ENCODE measurements at regions not wholly inside any gene's neighbourhood (a gene's known extent, or its start where the extent isn't known, plus 50 kb on each side); places are given as distances from the start of the nearest gene placed in this dataset.

DNA sequence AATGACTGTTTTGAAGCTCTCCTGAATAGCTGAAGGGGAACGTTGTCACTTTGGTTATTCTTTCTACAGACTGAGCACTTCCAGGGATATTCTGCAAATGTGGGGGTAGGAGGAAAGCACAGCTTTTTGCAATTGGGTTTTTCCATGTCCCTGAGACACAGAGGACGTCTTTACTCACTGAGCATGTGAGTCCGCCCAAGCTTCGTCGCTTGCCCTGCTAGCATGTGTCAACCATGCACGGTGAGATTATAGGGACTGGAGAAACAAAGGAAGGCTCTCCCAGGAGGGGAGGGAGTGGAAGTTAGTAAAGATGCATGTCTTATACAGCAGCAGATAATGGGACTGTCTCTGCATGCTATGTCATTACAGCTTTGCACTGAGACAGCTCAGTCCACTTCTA lies 111.5 kb upstream of the SFRP2 start:
- H3K9me3 ChIP-seq, result no peaks in the 10 kb centered on the region
- intact Hi-C loops (cut with DNase I), result no loop called here
- ATAC-seq (no peak), DNase-seq (no peak)
- no peaks in the 10 kb centered on the region for H3K4me1 ChIP-seq
- no peak overlapping the region for H3K27ac ChIP-seq
- H3K36me3 ChIP-seq (replicated peaks in 1 of 2; ENCODE audit: insufficient read depth in 1 of 2, low read depth in 2 of 2), result no peaks in the 10 kb centered on the region
- no peak for TF ChIP-seq POLR2A (IDR thresholded peaks at IDR 0.05)
- TF ChIP-seq, protein P1, sequence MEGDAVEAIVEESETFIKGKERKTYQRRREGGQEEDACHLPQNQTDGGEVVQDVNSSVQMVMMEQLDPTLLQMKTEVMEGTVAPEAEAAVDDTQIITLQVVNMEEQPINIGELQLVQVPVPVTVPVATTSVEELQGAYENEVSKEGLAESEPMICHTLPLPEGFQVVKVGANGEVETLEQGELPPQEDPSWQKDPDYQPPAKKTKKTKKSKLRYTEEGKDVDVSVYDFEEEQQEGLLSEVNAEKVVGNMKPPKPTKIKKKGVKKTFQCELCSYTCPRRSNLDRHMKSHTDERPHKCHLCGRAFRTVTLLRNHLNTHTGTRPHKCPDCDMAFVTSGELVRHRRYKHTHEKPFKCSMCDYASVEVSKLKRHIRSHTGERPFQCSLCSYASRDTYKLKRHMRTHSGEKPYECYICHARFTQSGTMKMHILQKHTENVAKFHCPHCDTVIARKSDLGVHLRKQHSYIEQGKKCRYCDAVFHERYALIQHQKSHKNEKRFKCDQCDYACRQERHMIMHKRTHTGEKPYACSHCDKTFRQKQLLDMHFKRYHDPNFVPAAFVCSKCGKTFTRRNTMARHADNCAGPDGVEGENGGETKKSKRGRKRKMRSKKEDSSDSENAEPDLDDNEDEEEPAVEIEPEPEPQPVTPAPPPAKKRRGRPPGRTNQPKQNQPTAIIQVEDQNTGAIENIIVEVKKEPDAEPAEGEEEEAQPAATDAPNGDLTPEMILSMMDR (IDR thresholded peaks at IDR 0.05), result no peak
- no peak overlapping the region for H3K4me3 ChIP-seq
- WGBS, 2 donors, result 55 to 60% methylated on average over 6 of the region's 6 CpGs
- no peaks in the 10 kb centered on the region for H3K27me3 ChIP-seq

GRCh38 chr4:153890761-153891160 lies 101.9 kb upstream of the SFRP2 start:
- 57 to 64% methylated on average over 4 of the region's 4 CpGs for WGBS, 2 donors
- ATAC-seq (no peak), DNase-seq (no peak)
- H3K9me3 ChIP-seq, result no peaks in the 10 kb centered on the region
- no peaks in the 10 kb centered on the region for H3K4me1 ChIP-seq
- intact Hi-C loops (cut with DNase I), result no loop called here
- no peaks in the 10 kb centered on the region for H3K36me3 ChIP-seq (replicated peaks in 1 of 2; ENCODE audit: insufficient read depth in 1 of 2, low read depth in 2 of 2)
- H3K27ac ChIP-seq, result no peak overlapping the region
- H3K27me3 ChIP-seq, result no peaks in the 10 kb centered on the region
- H3K4me3 ChIP-seq, result no peak overlapping the region
- no peak for TF ChIP-seq POLR2A (IDR thresholded peaks at IDR 0.05)
- TF ChIP-seq, protein P1 (IDR thresholded peaks at IDR 0.05), result no peak

GRCh38 chr4:153887217-153887616 lies 98.3 kb upstream of the SFRP2 start:
- H3K27me3 ChIP-seq, result no peaks in the 10 kb centered on the region
- no peak for ATAC-seq
- no peaks in the 10 kb centered on the region for H3K9me3 ChIP-seq
- H3K4me1 ChIP-seq, result no peaks in the 10 kb centered on the region
- H3K4me3 ChIP-seq, result no peak overlapping the region
- no peaks in the 10 kb centered on the region for H3K36me3 ChIP-seq (replicated peaks in 1 of 2; ENCODE audit: insufficient read depth in 1 of 2, low read depth in 2 of 2)
- intact Hi-C loops (cut with DNase I), result no loop called here
- TF ChIP-seq POLR2A (IDR thresholded peaks at IDR 0.05), result no peak
- TF ChIP-seq, protein P1 (IDR thresholded peaks at IDR 0.05), result no peak
- DNase-seq, result no peak
- H3K27ac ChIP-seq, result no peak overlapping the region

GRCh38 chr4:153884325-153884724 lies 95.4 kb upstream of the SFRP2 start:
- Histone ChIP-seq H3K4me1 (no peaks in the 10 kb centered on the region), H3K4me3 (no peak overlapping the region), H3K36me3 (replicated peaks in 1 of 2; ENCODE audit: insufficient read depth in 1 of 2, low read depth in 2 of 2) (no peaks in the 10 kb centered on the region), H3K9me3 (peaks cover 0 to 8% (median 0%) of the 10 kb centered on the region in 3 donors), H3K27ac (no peak overlapping the region), H3K27me3 (no peaks in the 10 kb centered on the region)
- intact Hi-C loops (cut with DNase I), result no loop called here
- ATAC-seq (no peak), DNase-seq (no peak)
- no peak for TF ChIP-seq POLR2A (IDR thresholded peaks at IDR 0.05)
- TF ChIP-seq, protein P1 (IDR thresholded peaks at IDR 0.05), result no peak
- 77 to 78% methylated on average over 1 of the region's 1 CpG for WGBS, 2 donors

DNA sequence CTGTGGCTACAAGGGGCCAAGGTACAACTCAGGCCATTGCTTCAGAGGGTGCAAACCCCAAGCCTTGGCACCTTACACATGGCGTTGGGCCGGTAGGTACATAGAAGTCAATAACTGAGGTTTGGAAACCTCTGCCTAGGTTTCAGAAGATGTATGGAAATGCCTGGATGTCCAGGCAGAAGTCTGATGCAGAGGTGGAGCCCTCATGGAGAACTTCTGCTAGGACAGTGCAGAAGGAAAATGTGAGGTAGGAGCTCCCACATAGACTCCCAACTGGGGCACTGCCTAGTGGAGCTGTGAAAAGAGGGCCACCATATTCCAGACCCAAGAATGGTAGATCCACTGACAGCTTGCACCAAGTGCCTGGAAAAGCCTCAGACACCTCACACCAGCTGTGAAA lies 92.1 kb upstream of the SFRP2 start:
- H3K4me1 ChIP-seq, result no peaks in the 10 kb centered on the region
- peaks cover 0 to 8% (median 0%) of the 10 kb centered on the region in 3 donors for H3K9me3 ChIP-seq
- no peak for TF ChIP-seq POLR2A (IDR thresholded peaks at IDR 0.05)
- TF ChIP-seq, protein P1 (IDR thresholded peaks at IDR 0.05), result no peak
- no peak for ATAC-seq
- no peak overlapping the region for H3K27ac ChIP-seq
- no peaks in the 10 kb centered on the region for H3K36me3 ChIP-seq (replicated peaks in 1 of 2; ENCODE audit: insufficient read depth in 1 of 2, low read depth in 2 of 2)
- no peak for DNase-seq
- intact Hi-C loops (cut with DNase I), result no loop called here
- H3K27me3 ChIP-seq, result no peaks in the 10 kb centered on the region
- H3K4me3 ChIP-seq, result no peak overlapping the region
- whole genome bisulfite sequencing, 2 donors, result 84 to 94% methylated on average over 2 of the region's 2 CpGs
